ENCODE measurements at regions not wholly inside any gene's neighbourhood (a gene's known extent, or its start where the extent isn't known, plus 50 kb on each side); places are given as distances from the start of the nearest gene placed in this dataset.

- TF ChIP-seq CTCF (IDR thresholded peaks at IDR 0.05; ENCODE audit: low read depth, low read length, missing control alignments), result no peak
- DNase-seq (ENCODE audit: low read depth), result no peak
- H3K4me3 ChIP-seq (ENCODE audit: low read depth, low read length), result no peak overlapping the region
These were observed 57.1 kb upstream of the NOCT start for GRCh38 chr4:138958519-138958918.

GRCh38 chr4:138957302-138957701, 58.3 kb upstream of the NOCT start:
- H3K4me3 ChIP-seq (ENCODE audit: low read depth, low read length), result no peak overlapping the region
- TF ChIP-seq CTCF (IDR thresholded peaks at IDR 0.05; ENCODE audit: low read depth, low read length, missing control alignments), result no peak
- no peak for DNase-seq (ENCODE audit: low read depth)

GRCh38 chr4:138954428-138954827, 61.2 kb upstream of the NOCT start:
- H3K4me3 ChIP-seq (ENCODE audit: low read depth, low read length), result no peak overlapping the region
- no peak for DNase-seq (ENCODE audit: low read depth)
- no peak for TF ChIP-seq CTCF (IDR thresholded peaks at IDR 0.05; ENCODE audit: low read depth, low read length, missing control alignments)

GRCh38 chr4:138953961-138954371, 61.6 kb upstream of the NOCT start:
- no peak for TF ChIP-seq CTCF (IDR thresholded peaks at IDR 0.05; ENCODE audit: low read depth, low read length, missing control alignments)
- no peak overlapping the region for H3K4me3 ChIP-seq (ENCODE audit: low read depth, low read length)
- no peak for DNase-seq (ENCODE audit: low read depth)

GRCh38 chr4:138952411-138952810, 63.2 kb upstream of the NOCT start:
- no peak for DNase-seq (ENCODE audit: low read depth)
- H3K4me3 ChIP-seq (ENCODE audit: low read depth, low read length), result no peak overlapping the region
- no peak for TF ChIP-seq CTCF (IDR thresholded peaks at IDR 0.05; ENCODE audit: low read depth, low read length, missing control alignments)

GRCh38 chr4:138951764-138952163, 63.8 kb upstream of the NOCT start:
- DNase-seq (ENCODE audit: low read depth), result no peak
- H3K4me3 ChIP-seq (ENCODE audit: low read depth, low read length), result no peak overlapping the region
- TF ChIP-seq CTCF (IDR thresholded peaks at IDR 0.05; ENCODE audit: low read depth, low read length, missing control alignments), result no peak

GRCh38 chr4:138949866-138950265, 65.7 kb upstream of the NOCT start:
- H3K4me3 ChIP-seq (ENCODE audit: low read depth, low read length), result no peak overlapping the region
- no peak for TF ChIP-seq CTCF (IDR thresholded peaks at IDR 0.05; ENCODE audit: low read depth, low read length, missing control alignments)
- DNase-seq (ENCODE audit: low read depth), result no peak

Measured in GM12864 (cell line).